Kidney capillary endothelial cell (primary cell): ENCODE measurements at regions not wholly inside any gene's neighbourhood (a gene's known extent, or its start where the extent isn't known, plus 50 kb on each side); places are given as distances from the start of the nearest gene placed in this dataset.
"Not testable (repeated sequence)": the region's sequence is repeated elsewhere in the genome, so short reads cannot be mapped to it uniquely, and the experiment has no call there.

ENCODE experiments used
- DNase-seq: peaks from one replicate; pipeline ENCODE4 v3.0.0-alpha.2; 2018; ENCODE audit warnings: low spot score

DNA sequence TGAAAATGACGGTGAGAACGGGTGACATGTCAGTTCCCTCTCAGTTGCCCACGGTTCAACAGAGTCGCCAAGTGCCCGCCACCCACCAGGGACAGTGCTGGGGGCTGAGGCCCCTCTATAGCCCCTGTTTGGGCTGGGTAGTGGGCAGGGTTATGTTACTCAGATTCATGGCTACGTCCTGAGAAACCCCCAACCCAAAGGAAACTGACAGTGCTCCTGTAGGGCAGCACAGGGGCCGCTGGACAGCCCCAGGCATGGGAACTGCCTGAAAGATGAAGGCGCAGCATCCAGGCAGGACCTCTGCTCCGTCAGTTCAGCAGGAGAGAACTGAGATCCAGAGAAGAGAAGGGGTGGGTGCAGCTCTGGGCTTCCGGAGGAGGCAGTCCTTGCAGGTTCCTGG, 118.9 kb upstream of the PMEPA1 start:
- DNase-seq = no peak

DNA sequence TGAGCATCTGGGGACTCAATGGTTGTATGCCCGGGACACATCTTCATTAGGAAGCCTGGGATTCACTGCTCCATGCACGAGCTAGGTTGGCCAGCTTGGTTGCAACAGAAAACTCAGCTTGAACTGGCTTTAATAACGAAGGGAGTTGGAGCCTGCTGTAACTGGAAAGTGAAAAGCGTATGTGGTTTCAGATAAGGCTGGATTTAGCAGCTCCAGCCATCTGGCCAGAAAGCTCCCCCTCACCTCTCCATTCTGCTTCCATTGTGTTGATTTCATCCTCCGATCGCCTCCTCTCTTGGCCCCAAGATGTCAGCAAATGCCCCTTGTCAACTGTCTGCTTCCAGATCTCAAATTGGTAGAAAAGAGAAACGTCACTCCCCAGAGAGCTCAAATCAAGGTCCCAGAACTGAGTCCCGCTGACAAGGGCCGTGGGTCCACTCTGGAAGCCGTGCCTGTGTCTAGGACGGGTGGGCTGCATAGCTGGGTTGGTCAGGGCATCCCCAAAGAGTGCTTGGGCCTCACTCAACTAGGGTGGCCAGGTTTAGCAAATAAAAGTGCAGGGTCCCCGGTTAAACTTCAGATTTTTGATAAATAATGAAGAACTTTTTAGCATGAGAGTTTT, 117.0 kb upstream of the PMEPA1 start:
- no peak for DNase-seq

DNA sequence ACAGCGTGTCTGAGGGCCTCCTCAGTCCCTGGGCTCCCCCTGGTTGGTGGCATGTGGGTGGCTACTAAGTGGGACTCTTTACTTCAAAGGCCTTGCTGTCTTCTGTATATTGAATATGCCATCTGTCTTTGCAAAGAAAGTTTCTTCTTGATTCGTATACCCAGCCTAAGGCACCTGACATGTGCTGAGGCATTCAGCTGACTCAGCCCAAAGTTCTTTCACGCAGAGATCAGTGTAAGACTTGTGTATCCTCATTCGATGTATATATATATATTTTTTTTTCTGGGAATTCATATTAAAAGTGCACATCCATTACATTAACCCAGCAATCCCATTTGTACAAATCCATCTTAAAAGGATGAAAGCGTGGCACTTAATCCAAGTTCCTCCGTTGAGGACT, 115.1 kb upstream of the PMEPA1 start:
- DNase-seq = no peak

DNA sequence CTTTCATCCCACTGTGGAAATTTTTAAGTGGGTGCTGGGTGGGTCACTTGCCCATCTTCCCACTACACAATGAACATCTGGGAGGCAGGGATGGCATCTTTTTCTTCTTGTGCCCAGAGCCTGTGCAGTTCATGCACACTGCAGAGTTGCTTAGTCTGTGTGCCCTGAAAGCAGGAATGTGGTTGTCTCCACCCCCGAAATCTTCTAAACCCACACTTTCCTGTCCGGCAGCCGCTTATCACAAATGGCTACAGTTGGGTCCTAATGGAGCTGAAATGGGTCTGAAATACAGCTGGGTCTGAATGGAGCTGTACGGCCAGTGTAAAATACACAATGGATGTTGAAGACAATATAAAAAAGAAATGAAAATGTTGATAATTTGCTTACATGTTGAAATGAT, 112.1 kb upstream of the PMEPA1 start:
- DNase-seq = no peak

DNA sequence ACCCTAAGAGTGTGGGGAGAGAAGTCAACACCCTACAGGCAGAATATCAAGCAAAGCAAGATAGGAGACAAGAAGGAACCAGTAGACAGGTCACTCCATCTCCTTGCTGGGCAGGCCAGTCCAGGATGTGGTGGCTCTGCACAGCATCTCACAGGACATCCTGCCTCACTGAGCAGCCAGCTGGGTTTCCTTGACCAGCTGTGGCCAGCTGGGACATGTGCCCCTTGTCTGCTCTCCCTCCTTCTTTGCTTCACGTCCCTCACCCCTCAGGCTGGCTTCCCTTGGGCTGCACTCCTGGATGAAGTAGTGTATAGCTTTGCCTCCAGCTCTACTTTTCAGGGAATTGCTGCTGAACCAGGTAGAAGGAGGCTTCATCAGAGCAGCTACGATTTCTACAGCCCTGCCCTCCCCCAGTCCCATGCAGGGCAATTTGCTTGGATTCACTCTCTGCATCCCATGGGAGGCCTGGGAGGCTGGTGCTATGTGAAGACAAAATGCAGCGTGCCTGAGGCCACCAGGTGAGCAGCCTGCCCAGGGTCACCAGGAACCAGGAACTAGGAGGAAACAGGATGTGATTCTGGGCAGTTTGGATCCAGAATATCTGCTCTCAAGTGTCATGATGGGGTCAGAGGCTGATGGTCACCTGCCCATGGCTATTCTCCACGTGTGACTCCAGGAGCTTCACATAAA, 110.0 kb upstream of the PMEPA1 start:
- DNase-seq = peak; percentile 25

DNA sequence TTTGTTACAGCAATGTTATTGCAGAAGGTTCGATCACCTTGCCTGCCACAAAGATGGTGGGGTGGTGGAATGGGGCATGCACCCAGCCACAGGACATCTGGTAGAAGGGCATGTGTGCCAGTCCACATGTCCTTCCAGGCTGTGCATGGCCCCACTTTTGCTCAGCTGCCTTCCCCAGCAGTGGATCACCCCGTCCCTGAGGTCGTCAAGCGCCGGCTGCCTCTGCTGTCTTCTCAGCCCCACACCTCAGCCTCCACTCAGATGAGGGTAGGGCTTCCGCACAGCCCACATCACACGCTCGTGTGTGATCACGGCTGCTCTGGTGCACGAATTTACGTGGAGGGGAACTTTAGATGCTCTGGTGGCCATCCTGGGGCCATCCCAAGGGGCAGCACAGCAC, 109.5 kb upstream of the PMEPA1 start:
- DNase-seq = no peak

DNA sequence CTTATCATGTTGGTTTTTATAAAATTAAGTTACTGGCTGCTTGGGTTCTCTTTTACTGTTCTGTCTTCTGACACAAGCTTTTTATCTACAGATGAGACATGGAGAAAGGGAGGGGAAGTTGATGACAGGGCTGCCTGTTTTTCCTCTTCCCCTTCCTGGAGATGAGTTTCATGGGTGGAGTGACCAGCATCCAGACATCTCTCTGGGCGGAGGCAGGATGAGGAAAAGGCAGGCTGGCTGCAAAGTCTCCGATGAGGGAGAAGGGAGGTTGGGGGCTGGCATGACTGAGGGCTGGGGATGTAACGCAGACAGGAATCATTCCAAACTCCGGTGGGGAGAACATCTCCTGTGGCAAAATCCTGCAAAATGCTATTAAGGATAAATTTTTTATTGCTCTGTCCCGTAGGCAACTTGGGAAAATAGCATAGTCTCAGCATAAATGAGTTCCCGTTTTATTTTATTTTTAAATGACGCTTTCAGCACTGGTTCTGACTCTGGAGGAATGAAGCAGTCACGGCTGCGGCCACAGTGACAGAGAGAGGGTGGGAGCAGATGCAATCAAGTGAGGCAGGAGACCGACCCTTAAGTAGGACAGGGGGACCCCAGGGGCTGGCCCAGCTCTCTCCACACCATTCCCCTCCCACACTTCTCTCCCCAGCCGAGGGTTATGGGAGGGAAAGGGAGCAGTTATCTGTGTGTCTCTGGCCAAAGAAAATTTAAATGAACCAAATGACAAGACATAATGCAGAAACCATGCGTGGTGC, 108.8 kb upstream of the PMEPA1 start:
- DNase-seq = peak; percentile 85

DNA sequence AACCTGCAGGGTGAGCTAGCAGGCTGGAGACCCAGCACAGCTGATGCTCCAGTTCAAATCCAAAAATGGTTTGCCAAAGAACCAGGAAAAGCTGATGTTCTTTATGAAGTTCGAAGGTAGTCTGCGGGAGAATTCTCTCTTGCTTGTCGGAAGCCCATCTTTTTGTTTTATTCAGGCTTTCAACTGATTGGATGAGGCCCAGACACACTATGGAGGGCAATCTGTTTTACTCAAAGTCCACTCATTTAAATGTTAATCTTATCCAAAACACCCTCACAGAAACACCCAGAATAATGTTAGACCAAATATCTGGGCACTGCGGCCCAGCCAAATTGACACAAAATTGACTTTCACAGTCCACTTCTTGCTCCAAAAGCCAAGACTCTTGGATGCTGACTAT, 105.6 kb upstream of the PMEPA1 start:
- no peak for DNase-seq

DNA sequence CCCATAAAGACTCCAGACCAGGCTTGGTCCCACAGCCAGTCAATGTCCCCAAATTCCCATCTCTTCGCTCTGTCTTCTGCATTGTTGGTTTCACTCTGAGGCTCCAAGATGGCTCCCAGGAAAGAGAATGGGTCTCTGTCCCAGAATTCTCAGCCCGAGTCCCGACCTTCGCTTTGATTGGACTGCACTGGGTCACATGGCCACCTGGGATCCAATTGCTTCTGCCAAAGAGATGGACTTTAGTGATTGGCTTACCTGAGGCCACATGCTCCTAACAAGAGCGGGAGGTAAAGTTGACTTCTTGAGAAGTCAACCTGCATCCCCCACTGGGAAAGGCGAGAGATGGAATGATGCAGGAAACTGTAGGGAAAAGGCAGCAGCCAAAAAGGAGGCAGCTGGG, 104.7 kb upstream of the PMEPA1 start:
- DNase-seq = no peak

DNA sequence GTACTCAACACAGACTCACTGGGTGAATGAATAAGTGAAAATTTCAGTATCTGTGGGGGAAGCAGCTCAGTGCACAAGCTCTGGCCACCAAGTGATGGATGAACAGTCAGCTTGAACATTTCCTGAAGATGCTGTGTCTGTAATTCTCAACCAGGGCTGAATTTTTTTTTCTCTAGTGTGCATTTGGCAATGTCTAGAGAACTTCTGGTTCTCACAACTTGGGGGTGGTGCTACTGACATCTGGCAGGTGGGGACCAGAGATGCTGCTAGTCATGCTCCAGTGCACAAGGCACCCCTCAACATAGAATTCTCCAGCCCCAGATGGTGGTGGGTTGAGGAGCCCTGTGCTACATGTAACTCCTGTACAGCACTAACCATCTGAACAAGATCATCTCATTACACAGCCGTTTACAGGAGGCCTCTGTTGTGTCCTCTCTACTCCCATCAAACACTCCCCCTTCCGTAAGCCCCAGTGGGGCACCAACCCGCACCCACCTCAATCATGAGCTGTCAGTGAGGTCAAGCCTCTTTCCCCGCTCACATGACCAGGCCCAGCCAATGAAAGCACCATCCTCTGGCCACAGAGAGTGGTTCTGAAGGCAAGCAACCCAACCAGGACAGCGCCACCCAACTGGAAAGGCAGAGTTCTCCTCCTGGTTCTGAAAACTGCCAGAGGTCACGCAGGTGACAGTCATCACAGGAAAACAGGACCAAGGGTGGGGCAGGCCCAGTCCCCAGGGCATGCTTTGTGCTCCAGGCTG, 103.9 kb upstream of the PMEPA1 start:
- no peak for DNase-seq

DNA sequence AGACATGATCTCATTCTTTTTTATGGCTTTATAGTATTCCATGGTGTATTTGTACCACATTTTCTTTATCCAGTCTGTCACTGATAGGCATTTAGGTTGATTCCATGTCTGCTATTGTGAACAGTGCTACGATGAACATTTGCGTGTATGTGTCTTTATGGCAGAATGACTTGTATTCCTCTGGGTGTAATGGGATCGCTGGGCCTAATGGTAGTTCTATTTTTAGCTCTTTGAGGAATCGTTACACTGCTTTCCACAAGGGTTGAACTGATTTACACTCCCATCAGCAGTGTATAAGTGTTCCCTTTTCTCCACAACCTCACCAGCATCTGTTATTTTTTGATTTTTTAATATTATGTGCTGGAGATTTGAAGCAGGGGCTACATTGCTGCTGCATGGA, 102.8 kb upstream of the PMEPA1 start:
- not testable (repeated sequence) for DNase-seq

DNA sequence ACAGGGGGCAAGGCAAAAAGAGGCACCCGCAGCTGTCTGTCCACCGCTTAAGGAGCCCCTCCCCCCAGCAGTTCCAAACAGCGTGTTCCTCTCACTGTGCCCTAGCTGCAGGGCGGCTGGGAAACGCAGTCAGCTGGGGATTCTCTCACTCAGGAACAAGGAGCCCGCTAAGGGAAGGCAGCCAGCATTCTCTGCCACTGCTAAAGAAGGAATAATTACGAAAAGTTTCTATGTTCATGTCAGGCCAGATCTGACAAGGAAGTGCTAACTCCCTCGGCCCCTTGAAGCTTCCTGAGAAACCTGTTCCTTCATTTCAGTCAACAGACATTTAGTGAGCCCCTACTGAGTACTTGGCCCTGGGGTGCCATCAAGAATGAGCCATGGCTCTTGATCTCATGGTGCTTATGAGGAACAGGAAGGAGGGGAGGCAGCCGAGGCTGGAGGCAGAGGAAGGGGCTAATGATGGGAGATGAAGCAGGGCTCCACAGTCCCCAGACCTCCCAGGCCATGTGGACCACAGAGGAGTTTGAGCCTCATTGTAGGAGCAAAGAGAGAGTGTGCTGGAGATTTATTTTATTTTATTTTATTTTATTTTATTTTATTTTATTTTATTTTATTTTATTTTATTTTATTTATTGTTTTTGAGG, 101.7 kb upstream of the PMEPA1 start:
- DNase-seq = no peak

DNA sequence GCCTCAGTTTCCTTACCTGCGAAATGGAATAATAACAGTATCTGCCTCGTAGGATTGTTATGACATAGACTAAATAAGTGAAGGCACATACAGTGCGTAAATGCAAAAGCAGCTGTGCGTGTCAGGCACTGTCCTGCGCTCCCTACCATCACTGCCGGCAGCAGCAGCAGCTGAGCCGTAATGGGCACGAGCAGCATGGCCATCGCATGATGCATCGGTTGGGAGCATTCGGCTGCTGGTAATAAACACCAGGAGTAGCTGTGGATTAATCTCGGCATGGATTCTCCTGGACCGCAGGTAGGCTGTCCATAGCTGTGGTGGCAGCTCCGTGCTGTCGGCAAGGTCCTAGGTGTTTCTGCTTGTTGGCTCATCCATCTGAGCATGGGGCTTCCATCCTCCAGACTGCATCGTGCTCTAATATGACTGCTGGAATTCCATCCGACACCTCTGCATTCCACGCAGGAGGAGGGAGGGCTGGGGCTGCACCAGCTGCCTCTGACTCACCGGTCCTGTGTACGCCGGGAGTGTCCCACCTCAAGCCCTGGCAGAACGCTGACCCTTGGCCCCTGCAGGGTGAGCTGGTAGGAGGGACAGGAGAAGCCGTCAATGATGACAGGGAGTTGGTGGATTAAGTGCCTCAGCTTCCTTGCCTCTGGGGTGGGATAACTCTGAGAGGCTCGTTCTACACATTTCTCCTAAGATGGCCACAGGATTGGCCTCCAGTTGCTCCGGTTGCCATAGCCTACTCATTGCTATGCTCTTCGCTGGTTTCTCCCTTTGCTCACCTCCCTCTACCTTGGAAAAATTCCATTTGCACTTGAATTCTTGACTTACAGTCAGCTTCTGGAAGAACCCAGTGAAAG, 100.9 kb upstream of the PMEPA1 start:
- no peak for DNase-seq

DNA sequence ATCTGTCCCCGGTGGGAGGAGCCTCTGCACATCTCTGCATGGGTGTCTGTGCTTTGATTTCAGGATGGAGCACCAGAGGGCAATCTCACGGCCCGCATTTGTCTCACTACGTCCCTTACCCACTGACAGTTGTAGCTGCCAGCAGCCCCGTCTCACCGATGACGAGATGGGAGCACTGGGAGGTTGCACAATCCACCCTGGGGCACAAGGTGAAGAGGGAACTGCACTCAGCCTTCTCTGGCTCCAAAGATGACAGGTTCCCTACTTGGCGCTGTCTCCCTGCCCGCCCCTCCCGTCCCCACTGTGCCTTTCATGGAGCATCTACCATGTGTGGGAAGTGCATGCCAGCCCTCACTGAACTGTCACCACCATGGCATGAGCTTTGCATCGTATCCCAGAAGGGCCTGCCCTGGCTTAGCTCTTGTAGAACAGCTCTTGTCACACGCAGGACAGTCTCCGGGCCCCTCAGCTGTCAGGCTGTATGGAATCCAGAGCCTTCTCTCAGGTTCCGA, 99.9 kb upstream of the PMEPA1 start:
- no peak for DNase-seq

DNA sequence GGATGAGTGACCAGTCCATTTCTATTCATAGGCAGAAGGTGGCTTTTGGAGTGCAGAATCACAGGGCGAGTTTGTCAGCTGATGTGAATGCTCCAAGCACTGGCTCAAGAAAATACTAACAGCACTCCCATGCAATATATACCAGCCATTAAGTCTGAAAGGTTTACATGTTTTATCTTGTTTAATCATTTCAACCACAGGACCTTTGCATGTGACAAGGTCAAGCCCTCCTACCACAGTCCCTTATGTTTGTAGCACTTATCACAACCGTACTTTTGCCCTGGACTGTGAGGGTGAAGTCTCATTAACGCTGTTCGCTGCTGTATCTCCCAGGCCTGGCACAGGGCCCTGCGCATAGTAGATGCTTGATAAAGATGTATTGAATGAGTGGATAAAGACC, 99.3 kb upstream of the PMEPA1 start:
- no peak for DNase-seq

DNA sequence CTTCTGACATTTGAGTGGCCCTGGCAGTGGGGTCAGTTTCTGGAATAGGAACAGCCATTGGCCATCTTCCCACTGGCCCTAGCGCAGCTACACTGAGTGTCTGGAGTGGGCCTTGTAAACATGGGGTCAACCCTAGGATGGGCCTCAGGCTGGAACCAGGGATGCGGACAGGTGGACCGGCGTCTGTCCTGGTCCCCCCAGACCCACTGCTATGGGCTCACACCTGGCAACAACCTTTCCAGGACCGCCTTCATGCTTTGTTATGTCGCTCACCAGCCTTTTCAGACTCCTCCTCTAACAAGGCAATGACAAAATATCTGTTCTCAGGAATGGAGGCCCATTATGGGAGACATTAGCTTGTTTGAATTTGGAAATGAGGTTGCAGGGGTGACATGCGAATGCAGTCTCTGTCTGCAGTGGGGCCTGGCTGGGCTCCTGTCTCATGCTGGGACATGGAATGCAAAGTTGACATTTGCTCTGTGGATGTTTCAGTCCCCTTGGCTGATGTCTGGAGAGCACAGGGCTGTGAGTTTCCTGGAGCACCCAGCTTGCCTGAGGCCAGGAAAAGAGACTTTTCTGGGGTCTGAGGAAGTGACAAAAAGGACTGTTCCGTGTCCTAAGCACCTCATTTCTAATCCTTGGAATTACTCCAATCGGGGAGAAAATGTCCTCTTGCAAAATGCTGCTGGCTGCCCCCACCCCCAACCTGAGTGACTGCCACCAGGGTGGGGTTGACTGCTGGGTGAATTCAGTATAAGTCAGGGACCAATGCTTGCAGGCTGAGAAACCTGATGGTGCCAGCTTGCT, 98.7 kb upstream of the PMEPA1 start:
- DNase-seq = no peak

DNA sequence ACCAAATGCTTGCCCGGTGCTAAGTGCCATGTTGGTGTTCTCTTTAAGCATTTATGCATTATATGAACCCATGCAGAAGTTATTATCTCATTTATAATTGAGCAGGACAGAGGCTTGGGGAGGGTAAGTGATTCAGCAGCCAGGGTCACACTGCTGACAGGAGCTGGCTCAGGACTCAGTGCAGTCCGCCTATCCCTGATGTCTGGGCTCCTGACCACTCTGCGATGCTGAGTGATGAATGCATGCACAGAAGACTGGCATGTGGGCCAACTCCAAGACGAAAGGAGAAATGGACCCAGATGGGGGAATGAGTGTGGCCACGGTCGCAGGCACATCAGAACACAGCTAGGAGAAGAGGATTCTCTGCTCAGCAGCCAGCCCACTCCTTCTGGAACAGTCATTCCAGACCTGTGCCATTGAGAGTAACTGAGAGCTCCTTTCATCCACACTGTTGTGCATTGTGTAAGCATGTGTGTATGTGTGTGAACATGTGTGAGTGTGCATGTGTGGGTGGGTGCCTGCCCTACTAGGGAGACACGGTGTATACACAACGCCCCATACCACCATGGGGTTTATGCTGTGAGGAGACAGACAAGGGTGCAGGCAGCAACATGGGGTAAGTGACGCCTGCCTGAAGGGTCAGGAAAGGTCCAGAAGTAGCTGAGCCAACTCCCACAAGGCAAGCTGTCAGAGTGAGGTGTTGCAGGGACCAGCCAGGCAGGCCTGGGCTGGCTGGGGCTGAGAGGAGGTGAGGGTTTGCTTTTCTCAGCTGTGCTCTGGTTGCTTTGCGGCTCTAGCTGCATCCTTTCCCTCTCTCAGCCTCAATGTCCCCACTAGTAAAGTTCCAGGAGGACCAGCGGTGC, 97.8 kb upstream of the PMEPA1 start:
- DNase-seq = no peak

DNA sequence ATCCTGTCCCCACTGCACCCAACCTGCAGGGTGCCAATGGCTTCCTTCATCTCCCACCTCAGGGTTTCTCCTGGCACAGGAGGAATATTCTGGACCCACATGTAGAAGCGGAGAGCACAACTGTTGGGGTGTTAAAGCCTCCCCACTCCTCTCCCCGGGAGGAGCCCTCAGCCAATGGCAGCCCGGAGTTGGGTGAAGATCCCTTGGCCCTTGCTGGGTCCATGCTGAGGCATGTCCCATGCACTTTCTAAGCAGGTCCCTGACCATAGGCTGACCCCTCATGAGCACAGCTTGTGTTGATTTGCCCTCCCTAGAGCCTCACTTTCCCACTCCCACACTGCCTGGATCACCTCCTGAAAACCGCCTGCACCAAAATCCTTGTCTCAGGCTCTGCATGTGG, 97.2 kb upstream of the PMEPA1 start:
- DNase-seq = no peak

DNA sequence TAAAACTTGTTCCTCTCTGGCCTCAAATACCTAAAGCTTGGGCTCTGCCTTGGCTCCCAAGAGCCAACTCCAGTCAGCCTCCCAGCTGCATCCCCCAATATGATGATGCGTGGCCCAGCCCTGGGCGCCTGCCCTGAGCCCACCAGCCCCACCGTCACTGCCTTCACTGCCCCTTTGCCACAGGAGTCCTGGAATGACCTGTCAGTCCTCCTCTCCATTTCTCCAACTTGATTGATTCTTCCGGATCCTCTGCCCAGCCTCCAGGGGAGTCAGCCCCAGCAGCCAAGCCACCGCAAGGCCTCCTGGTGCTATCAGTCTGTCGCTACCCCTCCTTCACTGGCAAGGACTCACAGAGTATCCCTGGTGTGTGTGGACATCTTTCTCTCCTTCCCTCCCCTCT, 96.7 kb upstream of the PMEPA1 start:
- no peak for DNase-seq
